Neural progenitor cell (in vitro differentiated cells): ENCODE measurements at regions not wholly inside any gene's neighbourhood (a gene's known extent, or its start where the extent isn't known, plus 50 kb on each side); places are given as distances from the start of the nearest gene placed in this dataset.

Experiments used
- EZH2phosphoT487 ChIP-seq: fragments of 200-600 bp; sonication (generic); IDR thresholded peaks from 2 replicates; pipeline ENCODE4 v1.6.1; 2017; ENCODE audit warnings: antibody characterized with exemption
- TF ChIP-seq, protein P1 (sequence below): fragments of 200-600 bp; sonication (generic); IDR thresholded peaks from 2 replicates; pipeline ENCODE4 v1.5.1; 2017; ENCODE audit warnings: antibody characterized with exemption, mild to moderate bottlenecking

DNA sequence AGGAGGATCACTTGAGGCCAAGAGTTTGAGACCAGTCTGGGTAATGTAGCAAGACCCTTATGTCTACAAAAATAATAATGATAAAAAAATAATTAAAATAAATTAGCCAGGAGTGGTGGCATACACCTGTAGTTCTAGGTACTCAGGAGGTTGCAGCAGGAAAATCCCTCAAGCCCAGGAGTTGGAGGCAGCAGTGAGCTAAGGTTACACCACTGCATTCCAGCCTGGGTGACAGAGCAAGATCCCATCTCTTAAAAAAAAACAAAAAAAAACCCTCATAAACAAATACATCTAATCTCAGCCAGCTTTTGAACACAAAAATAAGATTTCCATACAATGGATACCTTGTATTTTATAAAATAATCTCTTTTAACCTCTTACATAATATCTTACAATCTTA lies 363.3 kb upstream of the KLF4 start:
- TF ChIP-seq, protein P1, sequence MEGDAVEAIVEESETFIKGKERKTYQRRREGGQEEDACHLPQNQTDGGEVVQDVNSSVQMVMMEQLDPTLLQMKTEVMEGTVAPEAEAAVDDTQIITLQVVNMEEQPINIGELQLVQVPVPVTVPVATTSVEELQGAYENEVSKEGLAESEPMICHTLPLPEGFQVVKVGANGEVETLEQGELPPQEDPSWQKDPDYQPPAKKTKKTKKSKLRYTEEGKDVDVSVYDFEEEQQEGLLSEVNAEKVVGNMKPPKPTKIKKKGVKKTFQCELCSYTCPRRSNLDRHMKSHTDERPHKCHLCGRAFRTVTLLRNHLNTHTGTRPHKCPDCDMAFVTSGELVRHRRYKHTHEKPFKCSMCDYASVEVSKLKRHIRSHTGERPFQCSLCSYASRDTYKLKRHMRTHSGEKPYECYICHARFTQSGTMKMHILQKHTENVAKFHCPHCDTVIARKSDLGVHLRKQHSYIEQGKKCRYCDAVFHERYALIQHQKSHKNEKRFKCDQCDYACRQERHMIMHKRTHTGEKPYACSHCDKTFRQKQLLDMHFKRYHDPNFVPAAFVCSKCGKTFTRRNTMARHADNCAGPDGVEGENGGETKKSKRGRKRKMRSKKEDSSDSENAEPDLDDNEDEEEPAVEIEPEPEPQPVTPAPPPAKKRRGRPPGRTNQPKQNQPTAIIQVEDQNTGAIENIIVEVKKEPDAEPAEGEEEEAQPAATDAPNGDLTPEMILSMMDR = no peak
- TF ChIP-seq EZH2phosphoT487 = no peak
